ENCODE measurements at regions not wholly inside any gene's neighbourhood (a gene's known extent, or its start where the extent isn't known, plus 50 kb on each side); places are given as distances from the start of the nearest gene placed in this dataset.
"Not testable (repeated sequence)": the region's sequence is repeated elsewhere in the genome, so short reads cannot be mapped to it uniquely, and the experiment has no call there.

DNA sequence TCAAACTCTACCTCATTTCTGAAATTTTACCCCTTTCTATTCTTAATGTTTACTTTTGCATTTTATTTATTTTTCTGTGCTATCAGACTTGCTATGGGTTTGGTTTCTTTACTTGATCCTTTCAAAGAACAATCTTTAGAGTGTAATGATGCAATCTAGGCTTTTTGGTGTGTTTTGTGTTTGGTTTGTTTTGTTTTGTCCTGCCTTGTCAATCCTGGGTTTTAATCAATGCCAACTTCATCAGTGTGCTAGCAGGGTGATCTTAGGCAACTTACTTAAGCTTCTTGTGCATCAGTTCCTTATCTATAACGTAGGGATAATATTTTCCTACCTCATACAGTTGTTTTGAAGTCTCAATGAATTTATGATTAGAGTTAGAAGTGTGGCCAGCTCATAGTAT lies 350.4 kb downstream of the NR4A2 start:
- Histone ChIP-seq H3K4me3 (no peak overlapping the region), H3K4me1 (no peaks in the 10 kb centered on the region), H3K27me3 (no peaks in the 10 kb centered on the region), H3K9me3 (no peaks in the 10 kb centered on the region), H3K36me3 (no peaks in the 10 kb centered on the region), H3K27ac (no peak overlapping the region)
- TF ChIP-seq, protein P1, sequence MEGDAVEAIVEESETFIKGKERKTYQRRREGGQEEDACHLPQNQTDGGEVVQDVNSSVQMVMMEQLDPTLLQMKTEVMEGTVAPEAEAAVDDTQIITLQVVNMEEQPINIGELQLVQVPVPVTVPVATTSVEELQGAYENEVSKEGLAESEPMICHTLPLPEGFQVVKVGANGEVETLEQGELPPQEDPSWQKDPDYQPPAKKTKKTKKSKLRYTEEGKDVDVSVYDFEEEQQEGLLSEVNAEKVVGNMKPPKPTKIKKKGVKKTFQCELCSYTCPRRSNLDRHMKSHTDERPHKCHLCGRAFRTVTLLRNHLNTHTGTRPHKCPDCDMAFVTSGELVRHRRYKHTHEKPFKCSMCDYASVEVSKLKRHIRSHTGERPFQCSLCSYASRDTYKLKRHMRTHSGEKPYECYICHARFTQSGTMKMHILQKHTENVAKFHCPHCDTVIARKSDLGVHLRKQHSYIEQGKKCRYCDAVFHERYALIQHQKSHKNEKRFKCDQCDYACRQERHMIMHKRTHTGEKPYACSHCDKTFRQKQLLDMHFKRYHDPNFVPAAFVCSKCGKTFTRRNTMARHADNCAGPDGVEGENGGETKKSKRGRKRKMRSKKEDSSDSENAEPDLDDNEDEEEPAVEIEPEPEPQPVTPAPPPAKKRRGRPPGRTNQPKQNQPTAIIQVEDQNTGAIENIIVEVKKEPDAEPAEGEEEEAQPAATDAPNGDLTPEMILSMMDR (IDR thresholded peaks at IDR 0.05), result no peak
- no peak for TF ChIP-seq POLR2A (IDR thresholded peaks at IDR 0.05)
- DNase-seq, result no peak

DNA sequence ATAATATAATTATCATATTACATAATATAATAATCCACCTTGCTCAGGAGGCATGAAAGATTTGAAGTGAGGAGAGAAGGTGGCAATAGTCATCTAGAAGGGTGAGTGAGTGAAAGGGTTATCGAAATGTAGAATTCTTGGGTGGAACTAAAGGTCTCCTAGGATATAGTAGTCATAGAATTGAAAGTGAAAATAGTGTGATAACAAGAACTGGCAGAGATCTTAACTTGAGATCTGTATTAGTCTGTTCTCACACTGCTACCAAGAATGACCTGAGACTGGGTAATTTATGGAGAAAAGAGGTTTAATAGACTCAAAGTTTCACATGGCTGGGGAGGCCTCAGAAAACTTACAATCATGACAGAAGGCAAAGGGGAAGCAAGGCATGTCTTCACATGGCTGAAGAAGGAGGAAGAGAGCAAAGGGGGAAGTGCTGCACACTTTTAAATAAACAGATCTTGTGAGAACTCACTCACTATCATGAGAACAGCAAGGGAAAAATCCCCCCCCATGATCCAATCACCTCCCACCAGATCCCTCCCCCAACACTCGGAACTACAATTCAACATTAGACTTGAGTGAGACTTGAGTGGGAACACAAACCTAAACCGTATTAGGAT lies 351.5 kb downstream of the NR4A2 start:
- no peak overlapping the region for H3K4me3 ChIP-seq
- H3K27me3 ChIP-seq, result no peaks in the 10 kb centered on the region
- H3K27ac ChIP-seq, result no peak overlapping the region
- no peak for DNase-seq
- TF ChIP-seq POLR2A (IDR thresholded peaks at IDR 0.05), result no peak
- TF ChIP-seq, protein P1 (IDR thresholded peaks at IDR 0.05), result no peak
- H3K36me3 ChIP-seq, result no peaks in the 10 kb centered on the region
- no peaks in the 10 kb centered on the region for H3K4me1 ChIP-seq
- no peaks in the 10 kb centered on the region for H3K9me3 ChIP-seq

DNA sequence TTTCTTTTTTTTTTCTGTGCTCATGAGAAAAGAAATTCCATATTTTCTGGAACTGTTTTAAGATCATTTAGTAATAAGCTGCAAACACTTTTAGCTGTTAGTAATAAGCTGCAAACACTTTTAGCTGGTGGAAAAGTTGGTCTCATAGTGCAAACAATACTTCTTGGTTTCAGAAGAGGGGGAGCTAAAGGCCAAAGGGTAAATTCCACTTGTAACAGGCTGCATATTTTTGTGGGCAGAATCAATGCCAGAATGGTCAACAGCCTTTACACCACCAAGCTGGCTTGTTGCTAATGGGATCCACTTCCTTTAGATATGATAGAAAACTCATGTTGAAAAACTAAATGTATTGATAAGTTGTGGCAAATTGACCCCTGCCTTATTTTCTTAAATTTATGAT lies 356.8 kb downstream of the NR4A2 start:
- no peak for DNase-seq
- no peak overlapping the region for H3K4me3 ChIP-seq
- H3K4me1 ChIP-seq, result no peaks in the 10 kb centered on the region
- H3K27ac ChIP-seq, result no peak overlapping the region
- TF ChIP-seq, protein P1 (IDR thresholded peaks at IDR 0.05), result no peak
- no peak for TF ChIP-seq POLR2A (IDR thresholded peaks at IDR 0.05)
- no peaks in the 10 kb centered on the region for H3K27me3 ChIP-seq
- H3K36me3 ChIP-seq, result no peaks in the 10 kb centered on the region
- no peaks in the 10 kb centered on the region for H3K9me3 ChIP-seq

DNA sequence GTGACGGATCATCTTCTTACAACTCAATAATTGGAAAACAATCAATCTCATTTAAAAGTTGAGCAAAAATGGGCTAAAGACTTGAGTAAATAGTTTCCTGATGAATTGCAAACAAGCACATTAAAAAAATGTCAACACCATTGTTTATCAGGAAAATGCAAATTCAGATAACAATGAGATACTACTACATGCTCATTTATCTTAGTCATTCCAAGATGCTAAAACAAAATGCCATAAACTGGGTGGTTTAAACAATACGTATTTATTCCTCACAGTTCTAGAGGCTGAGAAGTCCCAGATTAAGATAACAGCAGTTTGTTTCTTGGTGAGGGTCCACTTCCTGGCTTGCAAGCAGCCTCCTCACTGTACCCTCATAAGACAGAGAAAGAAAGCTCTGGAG lies 359.6 kb downstream of the NR4A2 start:
- no peak for DNase-seq
- no peaks in the 10 kb centered on the region for H3K27me3 ChIP-seq
- TF ChIP-seq, protein P1 (IDR thresholded peaks at IDR 0.05), result no peak
- no peak for TF ChIP-seq POLR2A (IDR thresholded peaks at IDR 0.05)

DNA sequence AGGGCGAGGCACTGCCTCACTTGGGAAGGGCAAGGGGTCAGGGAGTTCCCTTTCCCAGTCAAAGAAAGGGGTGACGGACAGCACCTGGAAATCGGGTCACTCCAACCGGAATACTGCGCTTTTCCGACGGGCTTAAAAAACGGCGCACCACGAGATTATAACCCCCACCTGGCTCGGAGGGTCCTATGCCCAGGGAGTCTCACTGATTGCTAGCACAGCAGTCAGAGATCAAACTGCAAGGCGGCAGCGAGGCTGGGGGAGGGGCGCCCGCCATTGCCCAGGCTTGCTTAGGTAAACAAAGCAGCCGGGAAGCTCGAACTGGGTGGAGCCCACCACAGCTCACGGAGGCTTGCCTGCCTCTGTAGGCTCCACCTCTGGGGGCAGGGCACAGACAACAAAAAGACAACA lies 366.5 kb downstream of the NR4A2 start:
- not testable (repeated sequence) for H3K36me3 ChIP-seq, H3K9me3 ChIP-seq, H3K4me1 ChIP-seq, H3K27me3 ChIP-seq, H3K4me3 ChIP-seq, DNase-seq, H3K27ac ChIP-seq

More for the DNA sequence above, 359.6 kb downstream of the NR4A2 start:
- no peaks in the 10 kb centered on the region for H3K9me3 ChIP-seq
- H3K4me3 ChIP-seq, result no peak overlapping the region
- H3K36me3 ChIP-seq, result no peaks in the 10 kb centered on the region
- no peaks in the 10 kb centered on the region for H3K4me1 ChIP-seq
- H3K27ac ChIP-seq, result no peak overlapping the region

DNA sequence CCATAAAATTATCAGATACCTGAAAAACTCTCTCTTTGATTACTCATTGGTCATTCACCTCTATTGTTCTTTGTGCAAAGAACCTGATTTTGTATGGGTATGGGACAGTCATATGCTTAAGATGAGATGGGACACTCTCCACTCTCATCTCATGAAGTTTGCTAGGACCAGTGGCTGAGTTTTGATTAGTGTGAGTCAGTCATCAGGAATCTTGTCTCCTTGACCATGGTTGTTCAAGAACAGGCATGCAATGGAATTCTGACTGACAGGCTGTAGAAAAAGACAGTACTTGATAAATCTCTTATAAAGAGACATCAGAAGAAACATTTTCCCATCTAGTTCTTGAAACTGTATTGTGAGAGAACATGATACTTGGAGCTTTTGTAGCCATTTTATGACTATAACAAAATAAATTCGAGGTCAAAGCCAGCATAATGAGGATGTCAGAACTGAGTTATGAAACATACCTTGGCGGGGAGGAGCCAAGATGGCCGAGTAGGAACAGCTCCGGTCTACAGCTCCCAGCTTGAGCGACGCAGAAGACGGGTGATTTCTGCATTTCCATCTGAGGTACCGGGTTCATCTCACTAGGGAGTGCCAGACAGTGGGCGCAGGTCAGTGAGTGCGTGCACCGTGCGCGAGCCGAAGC lies 367.0 kb downstream of the NR4A2 start:
- no peak for DNase-seq
- no peak overlapping the region for H3K4me3 ChIP-seq
- H3K9me3 ChIP-seq, result no peaks in the 10 kb centered on the region
- H3K36me3 ChIP-seq, result no peaks in the 10 kb centered on the region
- H3K27ac ChIP-seq, result no peak overlapping the region
- no peaks in the 10 kb centered on the region for H3K27me3 ChIP-seq
- no peaks in the 10 kb centered on the region for H3K4me1 ChIP-seq
- TF ChIP-seq POLR2A (IDR thresholded peaks at IDR 0.05), result no peak
- TF ChIP-seq, protein P1 (IDR thresholded peaks at IDR 0.05), result no peak

Measured in Peyer's patch (tissue), 4 donors.